Gastroesophageal sphincter (tissue), 3 donors: ENCODE measurements at regions not wholly inside any gene's neighbourhood (a gene's known extent, or its start where the extent isn't known, plus 50 kb on each side); places are given as distances from the start of the nearest gene placed in this dataset.

Experiments used
- CTCF ChIP-seq, 4 experiments: fragments of 200-600 bp in 2 of 4; fragments of 450-650 bp in 2 of 4; sonication (generic) in 1 of 4; IDR thresholded peaks; one replicate each; pipeline ENCODE4 v1.5.1; 2017 to 2019; ENCODE audit warnings: antibody characterized with exemption in 4 of 4, mild to moderate bottlenecking in 2 of 4, moderate library complexity in 2 of 4
- POLR2A ChIP-seq, 2 donors: fragments of 450-650 bp; IDR thresholded peaks; one replicate each; pipeline ENCODE4 v1.6.1; 2017; ENCODE audit warnings: antibody characterized with exemption in 2 of 2, mild to moderate bottlenecking in 2 of 2, moderate library complexity in 1 of 2
- POLR2AphosphoS5 ChIP-seq: sonication (generic); formaldehyde crosslinking; IDR thresholded peaks from one replicate; pipeline ENCODE4 v1.6.1; 2017; ENCODE audit warnings: antibody characterized with exemption

- TF ChIP-seq POLR2AphosphoS5 (no peak), CTCF (IDR thresholded peaks at IDR 0.05) (no peak), POLR2A (IDR thresholded peaks at IDR 0.05) (no peak)
These were observed 135.4 kb downstream of the SNRPN start for GRCh38 chr15:25090073-25090733.
